ENCODE measurements at regions not wholly inside any gene's neighbourhood (a gene's known extent, or its start where the extent isn't known, plus 50 kb on each side); places are given as distances from the start of the nearest gene placed in this dataset.

DNA sequence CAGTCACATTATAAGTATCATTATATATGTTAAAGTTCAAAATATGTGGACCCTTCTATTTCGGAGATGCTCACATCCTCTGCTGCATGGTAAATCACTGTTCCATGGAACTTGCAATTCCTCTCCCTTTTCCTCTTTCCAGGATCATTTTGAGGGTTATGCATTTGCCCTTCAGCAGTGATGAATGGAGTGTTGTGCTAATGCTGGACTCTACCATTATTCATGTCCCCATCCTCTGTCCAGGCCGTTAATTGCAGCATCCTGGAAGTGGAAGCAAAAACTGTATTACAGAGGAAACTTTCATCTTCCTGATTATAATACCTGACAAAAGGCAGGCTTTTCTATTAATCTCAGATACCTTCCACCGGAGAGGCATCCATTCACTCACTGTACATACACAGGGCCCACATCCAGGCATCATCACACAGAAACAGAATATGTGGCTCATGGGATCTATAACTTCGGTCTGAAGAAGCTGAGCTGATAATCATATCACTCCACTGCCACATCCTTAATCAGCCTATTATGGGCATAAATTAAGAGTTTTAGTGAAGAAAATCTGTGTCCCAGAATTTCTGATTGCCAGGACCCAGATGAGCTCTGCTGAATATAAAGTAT lies 65.0 kb upstream of the ACO1 start:
- DNase-seq (ENCODE audit: low read depth), result no peak

- no peak for DNase-seq (ENCODE audit: low read depth)
Measured at GRCh38 chr9:32322622-32323021, 61.8 kb upstream of the ACO1 start.

- DNase-seq (ENCODE audit: low read depth), result no peak
Measured at GRCh38 chr9:32326146-32326545, 58.3 kb upstream of the ACO1 start.

DNA sequence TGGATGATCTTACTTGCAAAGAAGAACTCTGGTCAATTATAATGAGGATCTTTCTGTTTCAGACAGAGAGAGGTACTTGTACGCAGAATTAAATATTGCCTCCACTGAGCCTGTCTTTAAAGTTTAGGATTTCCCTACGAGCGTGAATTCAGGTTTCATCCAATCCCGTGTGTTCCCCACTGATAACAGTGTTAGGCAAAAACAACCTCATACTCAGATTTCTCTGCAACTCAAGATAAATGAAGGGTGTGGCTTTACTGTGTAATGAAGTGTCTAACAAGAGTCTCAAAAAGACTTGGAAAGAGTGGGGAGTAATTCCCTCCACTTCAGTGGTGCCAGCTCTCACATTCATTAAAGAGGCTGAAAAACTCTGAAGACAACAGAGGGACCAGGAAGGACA lies 53.2 kb upstream of the ACO1 start:
- no peak for DNase-seq (ENCODE audit: low read depth)

GRCh38 chr9:32334112-32334511 lies 50.3 kb upstream of the ACO1 start:
- no peak for DNase-seq (ENCODE audit: low read depth)
